Astrocyte (in vitro differentiated cells and primary cell): ENCODE measurements at regions not wholly inside any gene's neighbourhood (a gene's known extent, or its start where the extent isn't known, plus 50 kb on each side); places are given as distances from the start of the nearest gene placed in this dataset.

Experiments used
- DNase-seq: peaks from one replicate; pipeline ENCODE4 v3.0.0-alpha.2; 2010; ENCODE audit warnings: low read depth
- FAIRE-seq: peaks from 2 replicates; lab custom pipeline; 2011; peaks lifted over from hg19 to GRCh38; lab: Jason Lieb, UNC
- H2AFZ ChIP-seq: 2 replicates; pipeline ENCODE4 v1.6.0; 2012; ENCODE audit warnings: low read depth, low read length, inconsistent platforms
- H3K27ac ChIP-seq: 2 replicates; pipeline ENCODE4 v1.5.1; 2011; ENCODE audit warnings: low read depth, low read length, inconsistent platforms
- H3K27me3 ChIP-seq: 2 replicates; pipeline ENCODE4 v1.6.0; 2011; ENCODE audit warnings: low read length, inconsistent platforms; ENCODE audit not compliant: insufficient read depth
- H3K36me3 ChIP-seq: 2 replicates; pipeline ENCODE4 v1.5.1; 2011; ENCODE audit warnings: low read length, inconsistent platforms; ENCODE audit not compliant: insufficient read depth
- H3K4me1 ChIP-seq: 2 replicates; pipeline ENCODE4 v1.5.1; 2011; ENCODE audit warnings: low read length, inconsistent platforms; ENCODE audit not compliant: insufficient read depth
- H3K4me2 ChIP-seq: 2 replicates; pipeline ENCODE4 v1.6.0; 2012; ENCODE audit warnings: low read length, inconsistent platforms
- H3K4me3 ChIP-seq: 2 replicates; pipeline ENCODE4 v1.5.1; 2011; ENCODE audit warnings: low read depth, mild to moderate bottlenecking, low read length, inconsistent platforms; ENCODE audit not compliant: insufficient read depth
- H3K79me2 ChIP-seq: 2 replicates; pipeline ENCODE4 v1.6.0; 2012; ENCODE audit warnings: mild to moderate bottlenecking, low read length, inconsistent platforms; ENCODE audit not compliant: insufficient read depth
- H3K9ac ChIP-seq: 2 replicates; pipeline ENCODE4 v1.6.0; 2012; ENCODE audit warnings: mild to moderate bottlenecking, low read length, inconsistent platforms
- H3K9me3 ChIP-seq: 2 replicates; pipeline ENCODE4 v1.5.1; 2012; ENCODE audit warnings: low read depth, mild to moderate bottlenecking, low read length, inconsistent platforms; ENCODE audit not compliant: insufficient read depth
- H4K20me1 ChIP-seq: 2 replicates; pipeline ENCODE4 v1.6.0; 2012; ENCODE audit warnings: low read length, inconsistent platforms; ENCODE audit not compliant: insufficient read depth
- H3K27ac Mint-ChIP-seq: one replicate; pipeline ENCODE4 v1.8.0; 2021; ENCODE audit warnings: mild to moderate bottlenecking, mixed read lengths; ENCODE audit not compliant: unreplicated experiment
- H3K27me3 Mint-ChIP-seq: one replicate; pipeline ENCODE4 v1.8.0; 2021; ENCODE audit warnings: low read depth, mixed read lengths; ENCODE audit not compliant: unreplicated experiment
- H3K36me3 Mint-ChIP-seq: one replicate; pipeline ENCODE4 v1.8.0; 2021; ENCODE audit warnings: low read depth, mixed read lengths; ENCODE audit not compliant: unreplicated experiment
- H3K4me1 Mint-ChIP-seq: one replicate; pipeline ENCODE4 v1.8.0; 2021; ENCODE audit warnings: low read depth, mixed read lengths; ENCODE audit not compliant: unreplicated experiment
- H3K4me3 Mint-ChIP-seq: one replicate; pipeline ENCODE4 v1.8.0; 2021; ENCODE audit warnings: mild to moderate bottlenecking, moderate library complexity, mixed read lengths; ENCODE audit not compliant: unreplicated experiment
- H3K9me3 Mint-ChIP-seq: one replicate; pipeline ENCODE4 v1.8.0; 2021; ENCODE audit warnings: mild to moderate bottlenecking, mixed read lengths; ENCODE audit not compliant: unreplicated experiment
- EZH2 ChIP-seq: IDR thresholded peaks from 2 replicates; pipeline ENCODE4 v1.6.1; 2012; ENCODE audit warnings: mild to moderate bottlenecking, low read length, inconsistent platforms; ENCODE audit not compliant: insufficient read depth
- TF ChIP-seq, protein P1 (sequence below): IDR thresholded peaks from 2 replicates; pipeline ENCODE4 v1.5.1; 2011; ENCODE audit warnings: low read depth, mild to moderate bottlenecking, inconsistent platforms, low read length, moderate library complexity; ENCODE audit not compliant: insufficient read depth

DNA sequence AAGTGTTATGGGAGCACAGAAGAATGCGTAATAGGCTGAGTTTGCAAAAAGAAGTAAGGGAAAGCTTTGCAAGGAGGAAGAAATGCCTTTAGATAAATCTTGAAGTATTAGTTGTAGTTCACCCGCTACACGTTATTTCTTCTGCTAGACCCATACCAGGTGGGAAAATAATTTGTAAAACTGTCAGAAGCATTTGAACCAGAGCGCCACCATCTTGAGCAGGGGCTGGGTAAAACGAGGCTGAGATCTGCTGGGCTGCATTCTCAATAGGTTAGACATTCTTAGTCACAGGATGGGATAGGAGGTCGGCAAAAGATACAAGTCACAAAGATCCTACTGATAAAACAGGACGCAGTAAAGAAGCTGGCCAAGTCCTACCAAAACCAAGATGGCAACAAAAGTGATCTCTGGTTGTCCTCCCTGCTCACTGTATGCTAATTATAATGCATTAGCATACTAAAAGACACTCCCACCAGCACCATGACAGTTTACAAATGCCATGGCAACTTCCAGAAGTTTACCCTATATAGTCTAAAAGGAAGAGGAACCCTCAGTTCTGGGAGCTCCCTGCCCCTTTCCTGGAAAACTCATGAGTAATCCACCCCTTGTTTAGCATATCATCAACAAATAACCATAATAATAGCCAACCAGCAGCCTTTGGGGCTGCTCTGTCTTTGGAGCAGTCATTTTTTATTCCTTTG, 50.0 kb upstream of the ZNF280D start:
- no peaks in the 10 kb centered on the region for H3K9me3 ChIP-seq
- DNase-seq: no peak
- Mint-ChIP-seq H3K27me3 (no peaks in the 10 kb centered on the region), H3K4me1 (no peaks in the 10 kb centered on the region), H3K27ac (no peak overlapping the region), H3K4me3 (no peak overlapping the region), H3K36me3 (peaks cover 2% of the 10 kb centered on the region), H3K9me3 (peaks cover 6% of the 10 kb centered on the region)
- H3K4me2 ChIP-seq: no peak overlapping the region
- H3K27ac ChIP-seq: no peak overlapping the region
- no peaks in the 10 kb centered on the region for H3K27me3 ChIP-seq
- no peaks in the 10 kb centered on the region for H4K20me1 ChIP-seq
- H3K79me2 ChIP-seq: no peaks in the 10 kb centered on the region
- no peak overlapping the region for H3K9ac ChIP-seq
- no peaks in the 10 kb centered on the region for H3K36me3 ChIP-seq
- TF ChIP-seq EZH2: no peak
- TF ChIP-seq, protein P1, sequence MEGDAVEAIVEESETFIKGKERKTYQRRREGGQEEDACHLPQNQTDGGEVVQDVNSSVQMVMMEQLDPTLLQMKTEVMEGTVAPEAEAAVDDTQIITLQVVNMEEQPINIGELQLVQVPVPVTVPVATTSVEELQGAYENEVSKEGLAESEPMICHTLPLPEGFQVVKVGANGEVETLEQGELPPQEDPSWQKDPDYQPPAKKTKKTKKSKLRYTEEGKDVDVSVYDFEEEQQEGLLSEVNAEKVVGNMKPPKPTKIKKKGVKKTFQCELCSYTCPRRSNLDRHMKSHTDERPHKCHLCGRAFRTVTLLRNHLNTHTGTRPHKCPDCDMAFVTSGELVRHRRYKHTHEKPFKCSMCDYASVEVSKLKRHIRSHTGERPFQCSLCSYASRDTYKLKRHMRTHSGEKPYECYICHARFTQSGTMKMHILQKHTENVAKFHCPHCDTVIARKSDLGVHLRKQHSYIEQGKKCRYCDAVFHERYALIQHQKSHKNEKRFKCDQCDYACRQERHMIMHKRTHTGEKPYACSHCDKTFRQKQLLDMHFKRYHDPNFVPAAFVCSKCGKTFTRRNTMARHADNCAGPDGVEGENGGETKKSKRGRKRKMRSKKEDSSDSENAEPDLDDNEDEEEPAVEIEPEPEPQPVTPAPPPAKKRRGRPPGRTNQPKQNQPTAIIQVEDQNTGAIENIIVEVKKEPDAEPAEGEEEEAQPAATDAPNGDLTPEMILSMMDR: no peak
- no peak for FAIRE-seq
- no peak overlapping the region for H3K4me3 ChIP-seq
- no peak overlapping the region for H2AFZ ChIP-seq
- no peaks in the 10 kb centered on the region for H3K4me1 ChIP-seq
